ENCODE measurements at regions not wholly inside any gene's neighbourhood (a gene's known extent, or its start where the extent isn't known, plus 50 kb on each side); places are given as distances from the start of the nearest gene placed in this dataset.

DNA sequence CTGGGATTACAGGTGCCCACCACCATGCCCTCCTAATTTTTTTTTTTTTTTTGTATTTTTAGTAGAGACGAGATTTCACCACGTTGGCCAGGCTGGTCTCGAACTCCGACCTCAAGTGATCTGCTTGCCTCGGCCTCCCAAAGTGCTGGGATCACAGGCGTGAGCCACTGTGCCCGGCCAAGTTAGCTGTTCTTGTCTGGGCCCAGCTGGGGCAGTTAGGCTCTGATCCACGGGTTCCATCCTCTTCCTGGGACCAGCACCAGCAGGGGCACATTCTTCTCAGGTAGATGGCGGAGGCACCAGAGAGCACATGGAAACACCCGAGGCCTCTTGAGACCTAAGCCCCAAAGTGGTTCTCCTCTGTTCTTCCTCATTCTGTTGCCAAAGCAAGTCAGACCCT, 281.6 kb downstream of the PBX3 start:
- BruUV-seq (replicated peaks), result no TSS peak

More for the DNA sequence above, 281.6 kb downstream of the PBX3 start:
- DNase-seq (ENCODE audit: low read depth, low spot score), result no peak
- no peak for FAIRE-seq
- POLR2A ChIA-PET, result no interaction called here
- no peak overlapping the region for H3K27ac ChIP-seq (ENCODE audit: insufficient read depth, low read depth, low read length)
- CTCF ChIA-PET, result no interaction called here
- dilution Hi-C loops (cut with MboI; ENCODE audit: extremely low pct_ligation_motif_present, low sequenced_read_pairs), result no loop called here
- no peaks in the 10 kb centered on the region for H3K4me1 ChIP-seq (ENCODE audit: control insufficient read depth, extremely low read depth, insufficient read depth, low read length)
- no peaks in the 10 kb centered on the region for H3K9me1 ChIP-seq (replicated peaks; ENCODE audit: control insufficient read depth, extremely low read depth, insufficient read depth, low read length)
- H2AFZ ChIP-seq (ENCODE audit: low read depth, low read length), result no peak overlapping the region
- H4K20me1 ChIP-seq (replicated peaks; ENCODE audit: control insufficient read depth, extremely low read depth, insufficient read depth, low read length), result no peaks in the 10 kb centered on the region
- no peak for TF ChIP-seq POLR2A (IDR thresholded peaks at IDR 0.05; ENCODE audit: low read depth, low read length)
- TF ChIP-seq GATA2 (IDR thresholded peaks at IDR 0.05; ENCODE audit: insufficient read depth, insufficient read length, low read depth, low read length), result no peak
- TF ChIP-seq EZH2 (IDR thresholded peaks at IDR 0.05; ENCODE audit: borderline replicate concordance, low read depth, low read length, severe bottlenecking), result no peak
- TF ChIP-seq FOS (IDR thresholded peaks at IDR 0.05; ENCODE audit: borderline replicate concordance, insufficient read depth, low read length), result no peak
- TF ChIP-seq POLR2AphosphoS5 (IDR thresholded peaks at IDR 0.05; ENCODE audit: insufficient read depth, low read depth, low read length), result no peak
- TF ChIP-seq, protein P1, sequence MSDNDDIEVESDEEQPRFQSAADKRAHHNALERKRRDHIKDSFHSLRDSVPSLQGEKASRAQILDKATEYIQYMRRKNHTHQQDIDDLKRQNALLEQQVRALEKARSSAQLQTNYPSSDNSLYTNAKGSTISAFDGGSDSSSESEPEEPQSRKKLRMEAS (IDR thresholded peaks at IDR 0.05; ENCODE audit: insufficient read depth, insufficient read length), result no peak
- TF ChIP-seq, protein P2, sequence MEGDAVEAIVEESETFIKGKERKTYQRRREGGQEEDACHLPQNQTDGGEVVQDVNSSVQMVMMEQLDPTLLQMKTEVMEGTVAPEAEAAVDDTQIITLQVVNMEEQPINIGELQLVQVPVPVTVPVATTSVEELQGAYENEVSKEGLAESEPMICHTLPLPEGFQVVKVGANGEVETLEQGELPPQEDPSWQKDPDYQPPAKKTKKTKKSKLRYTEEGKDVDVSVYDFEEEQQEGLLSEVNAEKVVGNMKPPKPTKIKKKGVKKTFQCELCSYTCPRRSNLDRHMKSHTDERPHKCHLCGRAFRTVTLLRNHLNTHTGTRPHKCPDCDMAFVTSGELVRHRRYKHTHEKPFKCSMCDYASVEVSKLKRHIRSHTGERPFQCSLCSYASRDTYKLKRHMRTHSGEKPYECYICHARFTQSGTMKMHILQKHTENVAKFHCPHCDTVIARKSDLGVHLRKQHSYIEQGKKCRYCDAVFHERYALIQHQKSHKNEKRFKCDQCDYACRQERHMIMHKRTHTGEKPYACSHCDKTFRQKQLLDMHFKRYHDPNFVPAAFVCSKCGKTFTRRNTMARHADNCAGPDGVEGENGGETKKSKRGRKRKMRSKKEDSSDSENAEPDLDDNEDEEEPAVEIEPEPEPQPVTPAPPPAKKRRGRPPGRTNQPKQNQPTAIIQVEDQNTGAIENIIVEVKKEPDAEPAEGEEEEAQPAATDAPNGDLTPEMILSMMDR (IDR thresholded peaks at IDR 0.05; ENCODE audit: extremely low read depth in 1 of 2, insufficient read depth in 1 of 2, low read depth in 1 of 2, low read length in 2 of 2), result no peak
- no peak for TF ChIP-seq MYC (IDR thresholded peaks at IDR 0.05; ENCODE audit: low read depth, low read length)
- TF ChIP-seq JUN (IDR thresholded peaks at IDR 0.05; ENCODE audit: borderline replicate concordance, insufficient read depth, insufficient read length, low read depth), result no peak
- H3K79me2 ChIP-seq (ENCODE audit: control insufficient read depth, insufficient read depth, low read length), result no peaks in the 10 kb centered on the region
- no peaks in the 10 kb centered on the region for H3K9me3 ChIP-seq (replicated peaks; ENCODE audit: control insufficient read depth, insufficient read depth, low read length)
- no peak overlapping the region for H3K4me2 ChIP-seq (ENCODE audit: insufficient read depth, low read length)
- H3K9ac ChIP-seq (replicated peaks; ENCODE audit: extremely low read depth, insufficient read depth, low read length), result no peak overlapping the region
- H3K4me3 ChIP-seq (replicated peaks in 1 of 3; ENCODE audit: insufficient read depth in 1 of 3, low read depth in 1 of 3, low read length in 3 of 3), result no peak overlapping the region
- H3K36me3 ChIP-seq (ENCODE audit: control insufficient read depth in 2 of 2, extremely low read depth in 1 of 2, insufficient read depth in 2 of 2, low read length in 2 of 2), result no peaks in the 10 kb centered on the region
- intact Hi-C loops (cut with micrococcal nuclease), result no loop called here
- H3K27me3 ChIP-seq (ENCODE audit: control insufficient read depth in 2 of 2, insufficient read depth in 2 of 2, low read length in 2 of 2), result no peaks in the 10 kb centered on the region

Measured in endothelial cell of umbilical vein (primary cell).